Cardiac muscle cell (in vitro differentiated cells and primary cell): ENCODE measurements at regions not wholly inside any gene's neighbourhood (a gene's known extent, or its start where the extent isn't known, plus 50 kb on each side); places are given as distances from the start of the nearest gene placed in this dataset.

Source experiments
- DNase-seq, 2 donors: peaks; one replicate each; pipeline versions ENCODE4 v3.0.0 to v3.0.0-alpha.2; 2010 to 2017; ENCODE audit warnings: low read depth in 1 of 2, low spot score in 1 of 2
- H3K27ac ChIP-seq: fragments of 200-600 bp; sonication (generic); 2 replicates; pipeline ENCODE4 v1.5.1; 2016
- H3K27me3 ChIP-seq: fragments of 200-600 bp; sonication (generic); 2 replicates; pipeline ENCODE4 v1.6.0; 2016; ENCODE audit warnings: control low read depth
- H3K36me3 ChIP-seq: fragments of 200-600 bp; sonication (generic); 2 replicates; pipeline ENCODE4 v1.5.1; 2016; ENCODE audit warnings: control low read depth
- H3K4me1 ChIP-seq: fragments of 200-600 bp; sonication (generic); 2 replicates; pipeline ENCODE4 v1.8.1; 2017; ENCODE audit warnings: low read depth, mild to moderate bottlenecking, mixed run types
- H3K4me3 ChIP-seq: fragments of 200-600 bp; sonication (generic); 2 replicates; pipeline ENCODE4 v1.5.1; 2016; ENCODE audit warnings: mild to moderate bottlenecking
- H3K9me3 ChIP-seq: fragments of 200-600 bp; sonication (generic); 2 replicates; pipeline ENCODE4 v1.5.1; 2017; ENCODE audit warnings: low read depth, mild to moderate bottlenecking, control low read depth
- CTCF ChIP-seq: IDR thresholded peaks from 2 replicates; pipeline ENCODE4 v1.5.1; 2012; ENCODE audit warnings: low read depth, mild to moderate bottlenecking, low read length

- H3K9me3 ChIP-seq: no peaks in the 10 kb centered on the region
- no peaks in the 10 kb centered on the region for H3K27me3 ChIP-seq
- no peaks in the 10 kb centered on the region for H3K36me3 ChIP-seq
- no peak overlapping the region for H3K27ac ChIP-seq
- TF ChIP-seq CTCF: no peak
- no peaks in the 10 kb centered on the region for H3K4me1 ChIP-seq
- DNase-seq: no peak
- H3K4me3 ChIP-seq: no peak overlapping the region
These were observed 140.1 kb downstream of the LNPK start for GRCh38 chr2:175861958-175862357.

GRCh38 chr2:175855794-175856453 lies 146.1 kb downstream of the LNPK start:
- Histone ChIP-seq H3K27ac (peak overlapping the region; percentile 92), H3K36me3 (no peaks in the 10 kb centered on the region), H3K4me1 (peaks cover 23% of the 10 kb centered on the region), H3K9me3 (no peaks in the 10 kb centered on the region), H3K27me3 (no peaks in the 10 kb centered on the region), H3K4me3 (no peak overlapping the region)
- DNase-seq: peak in 1 of 2 donors; percentile 67
- no peak for TF ChIP-seq CTCF

GRCh38 chr2:175855236-175855635 lies 146.8 kb downstream of the LNPK start:
- no peaks in the 10 kb centered on the region for H3K27me3 ChIP-seq
- no peaks in the 10 kb centered on the region for H3K9me3 ChIP-seq
- TF ChIP-seq CTCF: no peak
- no peak for DNase-seq
- H3K4me3 ChIP-seq: no peak overlapping the region
- H3K36me3 ChIP-seq: no peaks in the 10 kb centered on the region
- peaks cover 23% of the 10 kb centered on the region for H3K4me1 ChIP-seq
- H3K27ac ChIP-seq: peak overlapping the region; percentile 92

GRCh38 chr2:175854665-175855064 lies 147.4 kb downstream of the LNPK start:
- TF ChIP-seq CTCF: no peak
- DNase-seq: no peak
- H3K9me3 ChIP-seq: no peaks in the 10 kb centered on the region
- no peak overlapping the region for H3K4me3 ChIP-seq
- no peak overlapping the region for H3K27ac ChIP-seq
- peaks cover 23% of the 10 kb centered on the region for H3K4me1 ChIP-seq
- H3K36me3 ChIP-seq: no peaks in the 10 kb centered on the region
- H3K27me3 ChIP-seq: no peaks in the 10 kb centered on the region

GRCh38 chr2:175854129-175854528 lies 147.9 kb downstream of the LNPK start:
- H3K9me3 ChIP-seq: no peaks in the 10 kb centered on the region
- peaks cover 23% of the 10 kb centered on the region for H3K4me1 ChIP-seq
- H3K27ac ChIP-seq: no peak overlapping the region
- H3K27me3 ChIP-seq: no peaks in the 10 kb centered on the region
- TF ChIP-seq CTCF: no peak
- no peaks in the 10 kb centered on the region for H3K36me3 ChIP-seq
- no peak overlapping the region for H3K4me3 ChIP-seq
- DNase-seq: no peak

- no peak for DNase-seq
- H3K27me3 ChIP-seq: no peaks in the 10 kb centered on the region
- H3K4me3 ChIP-seq: no peak overlapping the region
- no peaks in the 10 kb centered on the region for H3K9me3 ChIP-seq
- H3K36me3 ChIP-seq: no peaks in the 10 kb centered on the region
- H3K27ac ChIP-seq: no peak overlapping the region
- peaks cover 23% of the 10 kb centered on the region for H3K4me1 ChIP-seq
- TF ChIP-seq CTCF: no peak
These were observed 148.5 kb downstream of the LNPK start for GRCh38 chr2:175853616-175853890.
